Naive thymus-derived CD4-positive, alpha-beta T cell (primary cell): ENCODE measurements at regions not wholly inside any gene's neighbourhood (a gene's known extent, or its start where the extent isn't known, plus 50 kb on each side); places are given as distances from the start of the nearest gene placed in this dataset.
"Not testable (repeated sequence)": the region's sequence is repeated elsewhere in the genome, so short reads cannot be mapped to it uniquely, and the experiment has no call there.

Experiments used
- ATAC-seq: fragments of 150-1000 bp; cut with Tn5 transposase; 2 replicates; pipeline ENCODE4 v1.10.0; 2021; ENCODE audit warnings: mild to moderate bottlenecking, moderate library complexity
- CTCF ChIA-PET: fragments of 350-600 bp; sonication (Branson Sonifier 250); formaldehyde crosslinking; loops from one replicate; lab custom pipeline; 2021; ENCODE audit warnings: antibody characterized with exemption; lab: Charles Lee
- POLR2A ChIA-PET: fragments of 350-600 bp; sonication (Branson Sonifier 250); formaldehyde crosslinking; loops from one replicate; lab custom pipeline; 2021; ENCODE audit warnings: antibody characterized with exemption, inconsistent platforms; lab: Charles Lee
- DNase-seq, 9 donors: peaks; one replicate each; pipeline versions ENCODE4 v3.0.0 to v3.0.0-alpha.2; 2020 to 2022; ENCODE audit warnings: mixed read lengths in 1 of 9
- H3K27ac ChIP-seq: one replicate; pipeline ENCODE4 v1.7.0; 2013; ENCODE audit warnings: mild to moderate bottlenecking, low read depth, low read length, moderate library complexity
- H3K27me3 ChIP-seq, 2 donors: one replicate each; pipeline ENCODE4 v1.7.0; 2013; ENCODE audit warnings: low read length in 2 of 2, mild to moderate bottlenecking in 2 of 2, moderate library complexity in 2 of 2; ENCODE audit not compliant: control insufficient read depth in 2 of 2, insufficient read depth in 2 of 2
- H3K36me3 ChIP-seq, 3 experiments: 1 replicate in 2 of 3; 2 replicates in 1 of 3; pipeline ENCODE4 v1.7.0; 2013; ENCODE audit warnings: low read length in 3 of 3, mild to moderate bottlenecking in 3 of 3, moderate library complexity in 1 of 3; ENCODE audit not compliant: insufficient read depth in 3 of 3, control insufficient read depth in 2 of 3
- H3K4me1 ChIP-seq, 2 donors: one replicate each; pipeline ENCODE4 v1.7.0; 2013; ENCODE audit warnings: low read length in 2 of 2, mild to moderate bottlenecking in 2 of 2, moderate library complexity in 1 of 2; ENCODE audit not compliant: control insufficient read depth in 2 of 2, insufficient read depth in 2 of 2
- H3K4me3 ChIP-seq: 2 replicates; pipeline ENCODE4 v1.7.0; 2013; ENCODE audit warnings: mild to moderate bottlenecking, low read length
- H3K9me3 ChIP-seq, 3 experiments: 1 replicate in 2 of 3; 2 replicates in 1 of 3; pipeline ENCODE4 v1.7.0; 2013; ENCODE audit warnings: low read length in 3 of 3; ENCODE audit not compliant: control insufficient read depth in 2 of 3
- H3K27ac Mint-ChIP-seq, 9 donors: one replicate each; pipeline ENCODE4 v1.8.0; 2020 to 2022; ENCODE audit warnings: mixed read lengths in 9 of 9, mild to moderate bottlenecking in 8 of 9, moderate library complexity in 5 of 9, inconsistent platforms in 2 of 9
- H3K27me3 Mint-ChIP-seq, 5 donors: one replicate each; pipeline ENCODE4 v1.8.0; 2021 to 2022; ENCODE audit warnings: mixed read lengths in 5 of 5, mild to moderate bottlenecking in 1 of 5
- H3K36me3 Mint-ChIP-seq, 5 donors: one replicate each; pipeline ENCODE4 v1.8.0; 2020 to 2022; ENCODE audit warnings: mixed read lengths in 5 of 5, mild to moderate bottlenecking in 3 of 5, inconsistent platforms in 1 of 5
- H3K4me1 Mint-ChIP-seq, 7 donors: one replicate each; pipeline ENCODE4 v1.8.0; 2020 to 2022; ENCODE audit warnings: mixed read lengths in 7 of 7, mild to moderate bottlenecking in 3 of 7, inconsistent platforms in 1 of 7
- H3K4me3 Mint-ChIP-seq, 10 donors: one replicate each; pipeline ENCODE4 v1.8.0; 2020 to 2022; ENCODE audit warnings: mild to moderate bottlenecking in 10 of 10, mixed read lengths in 10 of 10, moderate library complexity in 6 of 10, inconsistent platforms in 2 of 10
- H3K9me3 Mint-ChIP-seq, 11 donors: one replicate each; pipeline ENCODE4 v1.8.0; 2020 to 2022; ENCODE audit warnings: mixed read lengths in 11 of 11, mild to moderate bottlenecking in 4 of 11, inconsistent platforms in 1 of 11, moderate library complexity in 1 of 11
- intact Hi-C, 2 donors: fragments of 100-400 bp; cut with micrococcal nuclease; formaldehyde crosslinking; loops; one replicate each; pipeline ENCODE4 v1.15.1; 2023

DNA sequence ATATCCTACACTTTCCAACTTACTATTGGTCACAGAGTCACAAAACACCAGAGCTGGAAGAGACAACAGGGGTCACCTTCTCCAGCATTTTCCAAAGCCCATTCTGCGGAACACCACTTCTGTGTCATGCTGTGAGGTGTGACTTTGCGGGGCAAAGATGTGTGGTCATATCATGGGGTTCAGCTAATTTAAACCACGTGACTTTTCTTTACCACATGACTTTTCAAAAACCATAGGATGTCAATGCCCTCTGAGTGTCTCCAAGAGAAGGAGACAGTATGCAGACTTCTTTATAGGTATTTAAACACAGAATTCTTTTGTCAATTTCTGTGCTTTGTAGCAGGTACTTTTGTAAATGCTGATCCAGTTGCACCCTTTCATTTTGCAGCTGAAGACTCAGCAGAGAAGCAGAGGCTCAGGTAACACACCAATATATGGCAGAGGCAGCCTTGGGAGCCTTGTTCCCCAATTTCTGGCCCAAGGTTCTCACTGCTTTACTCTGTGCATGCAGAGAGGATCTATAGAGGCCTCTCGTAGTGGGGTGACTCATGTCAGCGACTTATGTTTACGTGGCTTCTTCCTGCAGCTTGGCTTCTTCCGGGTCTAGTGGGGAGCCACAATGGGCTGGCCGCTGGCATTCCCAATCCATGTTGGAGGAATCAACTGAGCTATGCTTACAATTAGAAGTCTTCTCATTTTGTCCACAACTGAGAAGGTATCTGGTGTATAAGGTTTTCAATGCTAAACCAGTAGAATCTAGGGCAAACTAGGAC lies 104.0 kb upstream of the RHOBTB1 start:
- CTCF ChIA-PET, result interaction anchor here (0.6 kb wide), 1 partner anchor 18 kb away, joined by 3 read pairs; no protein-coding TSS in a partner anchor
- no peaks in the 10 kb centered on the region for H3K4me1 ChIP-seq
- Mint-ChIP-seq H3K4me1 (no peaks in the 10 kb centered on the region), H3K36me3 (no peaks in the 10 kb centered on the region), H3K27me3 (peaks cover 0 to 11% (median 2%) of the 10 kb centered on the region in 5 donors), H3K4me3 (no peak overlapping the region), H3K27ac (no peak overlapping the region), H3K9me3 (peaks cover 0 to 2% (median 0%) of the 10 kb centered on the region in 11 donors)
- H3K27ac ChIP-seq, result no peak overlapping the region
- no peak overlapping the region for H3K4me3 ChIP-seq
- intact Hi-C loops, result no loop called here
- H3K9me3 ChIP-seq, result no peaks in the 10 kb centered on the region
- no peaks in the 10 kb centered on the region for H3K27me3 ChIP-seq
- POLR2A ChIA-PET, result no interaction called here
- no peak for ATAC-seq
- no peaks in the 10 kb centered on the region for H3K36me3 ChIP-seq
- DNase-seq, result no peak

GRCh38 chr10:61047081-61047480 lies 103.1 kb upstream of the RHOBTB1 start:
- H3K27ac ChIP-seq, result no peak overlapping the region
- DNase-seq, result no peak
- CTCF ChIA-PET, result no interaction called here
- no peaks in the 10 kb centered on the region for H3K9me3 ChIP-seq
- H3K4me1 Mint-ChIP-seq, result no peaks in the 10 kb centered on the region
- ATAC-seq, result no peak
- intact Hi-C loops, result no loop called here
- no peaks in the 10 kb centered on the region for H3K4me1 ChIP-seq
- H3K4me3 Mint-ChIP-seq, result no peak overlapping the region
- peaks cover 0 to 2% (median 0%) of the 10 kb centered on the region in 11 donors for H3K9me3 Mint-ChIP-seq
- no peak overlapping the region for H3K4me3 ChIP-seq
- H3K36me3 Mint-ChIP-seq, result no peaks in the 10 kb centered on the region
- no peak overlapping the region for H3K27ac Mint-ChIP-seq
- POLR2A ChIA-PET, result no interaction called here
- peaks cover 0 to 7% (median 2%) of the 10 kb centered on the region in 5 donors for H3K27me3 Mint-ChIP-seq
- H3K27me3 ChIP-seq, result no peaks in the 10 kb centered on the region
- H3K36me3 ChIP-seq, result no peaks in the 10 kb centered on the region

- intact Hi-C loops, H3K27me3 ChIP-seq, H3K4me1 ChIP-seq, H3K27ac ChIP-seq, H3K4me3 ChIP-seq, DNase-seq, H3K36me3 Mint-ChIP-seq, ATAC-seq, H3K36me3 ChIP-seq, CTCF ChIA-PET, POLR2A ChIA-PET, H3K27ac Mint-ChIP-seq, H3K4me3 Mint-ChIP-seq, H3K9me3 Mint-ChIP-seq, H3K4me1 Mint-ChIP-seq, H3K9me3 ChIP-seq: not testable (repeated sequence)
- H3K27me3 Mint-ChIP-seq, result peaks cover 0 to 11% (median 2%) of the 10 kb centered on the region in 5 donors
Observed at GRCh38 chr10:61045480-61045879, 101.5 kb upstream of the RHOBTB1 start.

DNA sequence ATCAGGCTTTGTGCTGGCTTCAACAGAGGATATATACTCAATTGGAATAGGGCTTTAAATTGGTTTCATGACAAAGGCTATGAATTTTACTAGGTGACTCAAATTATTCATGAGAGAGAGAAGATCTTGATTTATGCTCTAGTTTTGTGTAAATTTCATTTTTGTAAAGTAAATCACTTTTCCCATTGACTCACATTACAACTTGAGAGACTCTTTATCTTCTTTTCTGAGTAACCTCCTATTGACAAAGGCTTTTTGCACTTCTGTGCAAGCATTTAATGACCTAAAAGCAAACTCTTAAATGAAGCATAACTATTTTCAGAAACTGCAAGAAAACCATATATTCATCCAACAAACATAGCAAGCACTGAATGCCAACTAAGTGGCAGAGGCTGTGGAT lies 98.5 kb upstream of the RHOBTB1 start:
- Mint-ChIP-seq H3K36me3 (no peaks in the 10 kb centered on the region), H3K27me3 (peaks cover 0 to 13% (median 0%) of the 10 kb centered on the region in 5 donors), H3K4me1 (no peaks in the 10 kb centered on the region), H3K4me3 (no peak overlapping the region), H3K9me3 (peaks cover 0 to 2% (median 0%) of the 10 kb centered on the region in 11 donors), H3K27ac (no peak overlapping the region)
- Histone ChIP-seq H3K27me3 (no peaks in the 10 kb centered on the region), H3K36me3 (no peaks in the 10 kb centered on the region), H3K4me3 (no peak overlapping the region), H3K9me3 (no peaks in the 10 kb centered on the region), H3K27ac (no peak overlapping the region), H3K4me1 (no peaks in the 10 kb centered on the region)
- POLR2A ChIA-PET, result no interaction called here
- CTCF ChIA-PET, result no interaction called here
- ATAC-seq (no peak), DNase-seq (no peak)
- intact Hi-C loops, result no loop called here

DNA sequence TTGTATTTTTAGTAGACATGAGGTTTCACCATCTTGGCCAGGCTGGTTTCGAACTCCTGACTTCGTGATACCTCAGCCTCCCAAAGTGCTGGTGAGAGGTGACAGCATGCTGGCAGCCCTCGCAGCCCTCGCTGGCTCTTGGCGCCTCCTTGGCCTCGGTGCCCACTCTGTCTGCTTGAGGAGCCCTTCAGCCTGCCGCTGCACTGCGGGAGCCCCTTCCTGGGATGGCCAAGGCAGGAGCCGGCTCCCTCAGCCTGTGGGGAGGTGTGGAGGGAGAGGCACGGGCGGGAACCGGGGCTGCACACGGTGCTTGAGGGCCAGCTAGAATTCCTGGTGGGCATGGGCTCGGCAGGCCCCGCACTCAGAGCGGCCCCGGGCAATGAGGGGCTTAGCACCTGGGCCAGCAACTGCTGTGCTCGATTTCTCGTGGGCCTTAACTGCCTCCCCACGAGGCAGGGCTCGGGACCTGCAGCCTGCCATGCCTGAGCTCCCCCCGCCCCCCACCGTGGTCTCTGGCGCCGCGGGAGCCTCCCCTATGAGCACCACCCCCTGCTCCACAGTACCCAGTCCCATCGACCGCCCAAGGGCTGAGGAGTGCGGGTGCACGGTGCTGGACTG lies 96.5 kb upstream of the RHOBTB1 start:
- Histone ChIP-seq H3K36me3 (no peaks in the 10 kb centered on the region), H3K27me3 (no peaks in the 10 kb centered on the region), H3K4me3 (no peak overlapping the region), H3K4me1 (no peaks in the 10 kb centered on the region), H3K27ac (no peak overlapping the region), H3K9me3 (no peaks in the 10 kb centered on the region)
- Mint-ChIP-seq H3K4me1 (no peaks in the 10 kb centered on the region), H3K27ac (no peak overlapping the region), H3K27me3 (peaks cover 0 to 13% (median 0%) of the 10 kb centered on the region in 5 donors), H3K4me3 (no peak overlapping the region), H3K9me3 (peaks cover 0 to 2% (median 0%) of the 10 kb centered on the region in 11 donors), H3K36me3 (no peaks in the 10 kb centered on the region)
- intact Hi-C loops, result no loop called here
- ChIA-PET CTCF (no interaction called here), POLR2A (no interaction called here)
- no peak for DNase-seq
- ATAC-seq, result no peak

GRCh38 chr10:61039868-61040267 lies 95.9 kb upstream of the RHOBTB1 start:
- CTCF ChIA-PET, result no interaction called here
- H3K27ac Mint-ChIP-seq, result no peak overlapping the region

More at GRCh38 chr10:61039868-61040267, 95.9 kb upstream of the RHOBTB1 start:
- DNase-seq (no peak), ATAC-seq (no peak)
- Histone ChIP-seq H3K27ac (no peak overlapping the region), H3K9me3 (no peaks in the 10 kb centered on the region), H3K27me3 (no peaks in the 10 kb centered on the region), H3K4me1 (no peaks in the 10 kb centered on the region), H3K36me3 (no peaks in the 10 kb centered on the region), H3K4me3 (no peak overlapping the region)
- peaks cover 0 to 13% (median 0%) of the 10 kb centered on the region in 5 donors for H3K27me3 Mint-ChIP-seq
- no peaks in the 10 kb centered on the region for H3K4me1 Mint-ChIP-seq
- peaks cover 0 to 2% (median 0%) of the 10 kb centered on the region in 11 donors for H3K9me3 Mint-ChIP-seq
- no peak overlapping the region for H3K4me3 Mint-ChIP-seq
- intact Hi-C loops, result no loop called here
- H3K36me3 Mint-ChIP-seq, result no peaks in the 10 kb centered on the region
- POLR2A ChIA-PET, result no interaction called here
